Stimulated activated CD8-positive, alpha-beta memory T cell treated with anti-CD3 and anti-CD28 coated beads, Interleukin-12 subunit alpha, Interleukin-12 subunit beta, amount 100 ng/mL, for 4 hours (primary cell): ENCODE measurements at regions not wholly inside any gene's neighbourhood (a gene's known extent, or its start where the extent isn't known, plus 50 kb on each side); places are given as distances from the start of the nearest gene placed in this dataset.
"Not testable (repeated sequence)": the region's sequence is repeated elsewhere in the genome, so short reads cannot be mapped to it uniquely, and the experiment has no call there.

Source experiments
- DNase-seq: peaks from one replicate; pipeline ENCODE4 v3.0.0-alpha.2; 2020; ENCODE audit warnings: low read depth

DNA sequence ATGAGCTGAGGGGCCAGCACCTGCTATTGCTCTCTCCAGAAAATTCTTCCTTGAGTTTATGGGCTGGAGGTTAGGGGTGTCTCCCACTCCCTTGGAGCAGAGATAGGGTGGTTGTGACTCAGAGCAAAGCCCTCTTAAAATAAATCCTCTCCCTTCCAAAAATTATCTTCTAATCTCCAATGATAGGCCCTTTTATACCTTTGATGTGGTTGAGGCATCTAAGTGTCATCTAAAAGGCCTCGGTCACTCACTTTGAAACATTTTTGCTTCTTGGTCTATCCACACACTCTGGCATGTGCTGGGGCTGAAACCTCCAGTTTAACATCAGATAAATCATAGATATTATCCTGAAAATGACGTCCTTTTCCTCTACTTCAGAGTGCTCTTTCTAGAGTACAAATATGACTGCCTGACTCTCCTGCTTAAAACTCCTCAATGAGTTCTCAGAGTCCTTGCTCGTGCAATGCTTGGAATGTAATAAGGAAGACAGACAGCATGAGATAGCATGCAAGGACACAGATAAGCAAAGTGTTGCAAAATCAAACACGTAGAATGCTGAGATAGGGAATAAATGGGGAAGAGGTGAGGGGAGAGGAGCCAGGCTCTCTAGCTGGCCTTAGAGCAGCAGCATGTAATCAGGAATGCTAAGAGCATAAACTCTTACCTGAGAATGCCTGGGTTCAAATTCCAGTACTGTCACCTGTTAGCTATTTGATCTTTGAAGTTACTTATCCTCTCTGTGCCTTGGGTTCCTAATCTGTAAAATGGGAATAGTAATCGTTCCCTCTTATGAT is 374.1 kb upstream of the CITED2 start:
- no peak for DNase-seq

DNA sequence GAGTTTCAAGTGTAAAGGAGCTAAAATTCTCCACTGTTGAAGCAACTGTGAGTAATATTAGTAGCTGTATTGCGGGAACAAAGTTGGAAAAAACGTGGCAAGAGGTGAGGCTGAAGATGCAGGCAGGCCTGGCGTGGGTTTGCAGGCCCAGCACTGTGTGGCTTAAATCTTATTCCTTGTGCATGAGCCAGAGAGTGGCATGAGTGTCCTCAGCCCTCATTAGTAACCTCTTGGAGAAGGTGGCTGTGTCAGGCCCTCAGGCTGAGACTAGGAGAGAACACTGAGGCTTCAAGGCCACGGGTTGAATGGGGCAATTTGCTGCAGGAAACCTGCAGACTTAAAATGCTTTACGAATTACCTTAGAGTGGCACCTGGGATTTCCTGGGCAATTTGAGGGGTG is 372.7 kb upstream of the CITED2 start:
- no peak for DNase-seq

DNA sequence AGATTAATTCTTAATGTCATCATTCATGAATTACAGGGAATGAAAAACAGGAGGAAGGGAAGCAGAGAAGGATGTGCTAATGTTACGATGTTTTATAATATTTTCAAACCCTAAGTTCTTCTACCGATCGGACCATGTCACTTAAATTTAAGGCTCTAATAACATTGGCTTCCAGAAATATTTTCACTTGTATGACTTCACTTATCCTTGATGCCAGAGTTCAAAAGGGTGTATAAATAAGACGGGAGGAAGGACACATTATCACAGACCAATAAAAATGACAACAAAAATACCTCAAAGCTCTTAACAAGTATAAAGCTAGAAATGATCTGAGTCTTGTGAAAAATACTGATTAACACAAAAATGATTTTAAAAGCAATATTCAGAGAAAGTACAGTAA is 370.4 kb upstream of the CITED2 start:
- DNase-seq, result no peak

DNA sequence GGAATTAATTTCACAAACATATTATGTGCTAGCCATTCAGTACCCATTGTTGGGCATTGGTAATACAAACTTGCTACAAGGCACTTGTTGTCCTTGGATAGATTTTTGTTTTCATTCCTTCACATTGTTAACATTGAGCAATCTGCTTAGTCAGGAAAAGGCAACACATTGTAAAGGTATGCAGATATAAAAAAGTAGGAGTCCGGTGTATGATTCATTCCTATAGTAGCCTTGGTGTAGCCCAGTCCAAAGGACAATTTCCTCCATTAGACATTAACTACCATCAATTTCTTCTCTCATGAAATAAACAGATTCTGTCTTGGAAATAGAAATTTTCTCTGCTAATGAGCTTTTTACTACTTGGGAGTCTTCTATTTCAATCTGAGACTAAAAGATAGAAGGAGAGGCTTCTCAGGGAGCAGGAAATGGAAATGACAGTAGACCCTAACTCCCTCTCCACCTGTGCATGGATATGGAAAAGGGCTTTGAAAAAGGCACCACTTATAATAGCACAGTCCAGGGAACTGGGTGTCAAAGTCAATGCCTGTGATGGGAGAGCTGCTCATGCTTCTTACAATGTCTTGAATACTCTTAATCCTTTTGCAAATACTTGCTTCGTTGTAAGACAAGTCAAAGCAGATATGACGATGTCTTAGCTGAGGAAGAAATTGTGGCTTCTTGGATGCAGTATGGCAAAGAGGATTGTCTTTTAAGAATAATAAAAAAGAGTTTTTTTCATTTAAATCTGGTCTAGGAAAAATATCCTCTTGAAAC is 369.4 kb upstream of the CITED2 start:
- no peak for DNase-seq

DNA sequence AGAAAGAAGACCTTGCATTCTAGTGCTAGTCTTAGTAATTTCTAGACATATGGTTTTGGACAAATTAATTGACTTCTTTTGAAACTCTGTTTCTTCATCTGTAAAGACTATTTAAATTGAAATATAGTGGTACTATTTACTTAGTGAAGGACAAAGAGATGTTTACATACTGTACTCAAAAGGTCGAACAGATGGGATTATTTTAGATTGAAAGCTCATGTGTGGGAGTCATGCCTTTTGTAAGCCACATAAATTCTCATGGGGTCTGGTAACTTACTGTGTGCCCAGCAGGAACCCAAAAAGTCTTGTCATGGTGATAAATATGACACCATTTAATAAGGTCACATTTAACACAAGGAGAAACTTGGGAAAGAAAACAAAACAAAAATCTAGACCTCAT is 368.2 kb upstream of the CITED2 start:
- no peak for DNase-seq

DNA sequence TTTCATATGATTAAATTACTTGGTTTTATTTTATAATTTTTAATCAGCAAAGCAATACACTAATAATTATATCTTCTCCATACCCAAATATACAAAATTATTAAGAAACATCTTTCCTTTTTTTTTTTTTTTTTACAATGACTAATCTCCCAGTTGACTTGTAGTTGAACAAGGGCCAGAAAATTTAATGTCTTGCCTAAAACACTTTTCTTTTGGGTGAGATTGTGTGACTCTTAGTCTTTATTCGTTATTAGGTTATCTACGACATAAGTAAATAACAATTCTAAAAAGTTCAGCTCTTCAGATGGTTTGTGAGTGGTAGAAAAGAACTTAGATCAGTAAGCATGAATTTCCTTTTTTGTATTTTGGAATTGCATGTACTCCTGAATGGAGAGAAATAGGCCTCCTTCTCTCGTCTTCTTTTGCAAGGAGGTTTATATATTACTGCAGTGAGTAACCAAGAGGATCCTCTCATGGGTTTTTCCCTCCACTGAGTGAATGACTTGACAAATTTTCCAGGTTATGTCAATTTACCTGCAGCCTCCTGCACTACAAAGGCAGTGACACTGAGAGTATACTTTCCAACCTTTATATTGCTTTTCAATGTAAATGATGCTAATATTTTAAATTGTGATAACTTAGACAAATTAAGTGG is 364.5 kb upstream of the CITED2 start:
- no peak for DNase-seq

DNA sequence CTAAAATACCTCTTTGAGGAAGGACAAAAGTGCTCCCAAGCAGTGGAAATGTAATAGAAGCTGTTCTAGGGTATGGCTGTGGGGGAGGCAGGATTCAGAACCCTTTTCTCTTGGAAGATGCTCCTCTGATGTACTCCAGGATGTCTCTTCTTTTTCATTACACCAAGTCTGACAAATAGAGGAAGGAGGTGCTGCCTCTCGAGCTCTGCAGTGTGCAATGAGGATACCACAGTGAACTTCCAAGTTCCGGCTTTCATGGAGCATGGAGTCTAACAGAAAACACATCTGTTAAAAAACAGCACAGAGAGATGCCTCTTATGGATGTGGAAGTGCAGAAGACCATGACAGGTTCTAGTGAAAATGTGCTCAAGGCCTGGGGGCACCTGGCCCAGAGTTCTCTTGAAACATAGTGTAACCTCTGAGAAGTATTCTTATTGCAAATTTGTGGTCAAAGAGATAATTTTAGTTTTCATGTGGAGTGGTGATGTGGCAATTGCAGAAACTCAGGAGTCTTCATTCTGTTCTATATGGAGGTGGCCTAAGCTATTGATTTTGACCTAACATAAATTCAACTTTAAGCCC is 362.0 kb upstream of the CITED2 start:
- DNase-seq, result no peak

DNA sequence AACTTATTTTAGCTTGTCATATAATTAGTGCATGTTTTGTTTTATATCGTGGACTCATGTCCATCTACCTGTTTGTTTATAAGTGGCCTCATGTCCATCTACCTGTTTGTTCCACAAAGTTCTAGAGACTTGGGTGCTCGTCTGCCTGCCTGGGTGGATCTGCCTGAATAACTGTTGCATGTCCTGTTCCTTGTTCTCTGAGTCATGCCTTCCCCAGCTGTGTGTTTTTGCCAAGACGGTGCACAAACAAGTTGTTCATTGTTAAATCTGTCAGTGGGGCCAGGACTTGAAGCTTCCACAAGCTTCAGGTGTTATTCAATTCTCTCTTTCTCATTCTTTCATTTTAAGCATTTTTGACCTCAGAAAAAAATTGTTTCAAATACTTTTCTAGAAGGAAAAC is 358.0 kb upstream of the CITED2 start:
- no peak for DNase-seq

DNA sequence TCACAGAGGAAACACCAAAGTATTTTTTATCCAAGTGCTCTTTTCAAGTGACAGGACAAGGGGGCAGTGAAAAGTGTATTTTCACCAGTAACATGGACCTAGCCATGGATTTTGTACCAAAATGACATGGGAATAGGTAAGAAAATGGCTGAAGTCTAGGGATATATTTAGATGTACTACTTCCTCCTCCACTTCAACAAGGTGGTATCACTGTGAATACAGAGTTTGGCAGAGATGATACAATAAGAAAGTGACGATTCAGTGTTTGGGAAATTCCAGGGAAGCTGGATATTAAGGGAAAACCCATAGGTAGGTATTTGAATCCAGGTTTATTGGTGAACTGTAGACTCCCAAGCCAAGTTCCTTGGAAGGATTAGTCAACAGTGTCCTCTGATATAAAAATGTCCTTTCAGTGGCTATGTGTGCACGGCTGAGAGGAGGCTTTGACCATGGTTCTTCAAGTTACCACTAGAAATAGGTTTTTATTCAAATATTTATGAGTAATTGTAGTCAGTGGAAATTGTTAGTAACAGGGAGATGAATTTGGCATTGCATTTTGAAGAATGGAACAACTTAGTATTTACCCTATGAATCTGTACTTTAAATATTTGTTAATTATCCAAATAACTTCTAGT is 356.0 kb upstream of the CITED2 start:
- DNase-seq, result no peak

DNA sequence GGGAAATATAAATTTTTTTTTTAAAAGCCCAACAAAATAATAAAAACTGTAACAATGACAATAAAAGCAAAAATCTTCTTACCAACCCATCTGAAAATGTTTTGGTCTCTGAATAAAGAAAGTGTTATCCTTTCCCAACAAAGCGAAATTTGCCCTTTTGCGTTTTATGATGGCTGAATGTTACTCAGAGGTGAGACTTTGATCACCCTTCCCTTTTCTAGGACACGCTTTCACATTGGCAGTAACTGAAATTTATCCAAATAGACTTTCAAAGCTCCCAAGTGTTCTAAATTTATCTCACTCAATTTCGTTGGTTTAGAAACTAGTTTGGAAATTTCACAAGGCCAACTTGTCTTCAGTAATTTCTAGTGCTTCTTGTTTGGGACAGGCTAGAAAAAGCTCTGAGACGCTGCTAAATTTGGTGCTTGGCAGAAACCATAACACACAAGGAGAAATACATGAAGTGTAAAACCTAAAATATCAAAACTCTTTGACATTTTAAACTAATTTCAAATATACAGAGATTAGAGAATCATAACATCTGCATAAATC is 354.5 kb upstream of the CITED2 start:
- no peak for DNase-seq

DNA sequence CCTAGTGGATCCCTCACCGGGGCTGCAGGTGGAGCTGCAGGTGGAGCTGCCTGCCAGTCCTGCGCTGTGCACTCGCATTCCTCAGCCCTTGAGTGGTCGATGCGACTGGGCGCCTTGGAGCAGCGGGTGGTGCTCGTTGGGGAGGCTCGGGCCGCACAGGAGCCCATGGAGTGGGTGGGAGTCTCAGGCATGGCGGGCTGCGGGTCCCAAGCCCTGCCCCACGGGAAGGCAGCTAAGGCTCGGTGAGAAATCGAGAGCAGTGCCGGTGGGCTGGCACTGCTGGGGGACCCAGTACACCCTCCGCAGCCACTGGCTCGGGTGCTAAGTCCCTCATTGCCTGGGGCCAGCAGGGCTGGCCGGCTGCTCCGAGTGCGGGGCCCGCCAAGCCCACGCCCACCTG is 351.8 kb upstream of the CITED2 start:
- DNase-seq, result not testable (repeated sequence)

DNA sequence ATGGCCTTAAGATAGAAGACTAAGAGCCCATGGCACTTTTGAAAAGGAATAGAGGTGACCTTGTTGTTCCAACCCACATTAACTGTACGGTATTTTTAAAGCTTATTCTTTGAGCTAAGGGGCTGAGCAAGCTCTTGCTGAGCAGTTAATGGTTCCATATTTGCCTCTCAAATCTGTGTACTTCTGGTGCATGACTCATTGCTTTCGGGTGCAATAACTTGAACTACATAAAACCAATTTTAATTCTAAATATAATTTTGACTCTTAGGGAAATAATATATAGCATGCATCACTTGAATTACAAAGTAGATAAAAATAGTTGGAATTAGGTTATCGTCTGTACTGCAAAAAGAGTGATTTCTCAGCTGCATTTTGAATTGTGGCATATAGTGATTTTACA is 348.1 kb upstream of the CITED2 start:
- no peak for DNase-seq

DNA sequence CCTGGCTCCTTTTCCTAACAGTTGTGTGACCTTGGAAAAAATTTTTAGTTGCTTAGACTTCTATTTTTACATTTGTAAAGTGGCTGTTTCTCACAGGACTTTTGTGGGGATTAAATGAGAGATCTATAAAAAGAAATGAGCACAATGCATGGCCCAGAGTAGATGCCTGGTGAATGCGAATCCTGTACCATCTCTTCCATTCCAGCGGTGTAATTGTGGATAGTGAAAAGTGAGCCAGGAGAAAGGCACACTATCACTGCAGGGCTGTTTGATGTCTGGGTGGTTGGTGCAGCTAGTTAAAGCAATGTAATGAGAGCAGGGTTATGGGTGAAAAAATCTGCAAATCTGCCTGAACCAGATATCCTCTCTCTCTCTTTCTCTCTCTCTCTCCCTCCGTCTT is 347.5 kb upstream of the CITED2 start:
- no peak for DNase-seq

DNA sequence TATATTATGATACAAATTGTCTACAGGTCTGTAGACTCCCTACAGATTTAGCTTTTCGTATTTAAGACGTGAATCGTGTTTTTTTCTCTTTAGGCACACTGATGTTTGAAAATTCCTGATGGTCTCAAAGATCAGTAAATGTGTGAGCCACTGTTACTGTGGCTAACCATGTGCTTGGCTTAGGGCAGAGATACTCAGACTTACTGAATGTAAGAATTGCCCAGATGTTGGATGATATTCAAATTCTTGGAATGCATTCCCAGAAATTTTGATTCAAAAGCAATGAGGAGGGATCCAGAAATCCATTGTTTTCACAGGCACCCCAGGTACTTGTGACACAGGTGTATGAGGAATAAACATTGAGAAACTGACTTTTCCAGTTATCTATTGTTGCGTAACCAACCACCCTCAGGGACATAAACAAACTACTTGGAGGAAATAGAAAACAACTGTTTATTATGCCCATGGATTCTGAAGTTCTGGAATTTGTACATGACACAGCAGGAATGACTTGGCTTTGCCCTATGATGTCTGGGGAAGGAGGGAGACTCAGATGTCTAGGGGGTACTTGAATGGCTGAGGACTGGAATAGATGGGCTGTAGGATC is 339.6 kb upstream of the CITED2 start:
- no peak for DNase-seq

DNA sequence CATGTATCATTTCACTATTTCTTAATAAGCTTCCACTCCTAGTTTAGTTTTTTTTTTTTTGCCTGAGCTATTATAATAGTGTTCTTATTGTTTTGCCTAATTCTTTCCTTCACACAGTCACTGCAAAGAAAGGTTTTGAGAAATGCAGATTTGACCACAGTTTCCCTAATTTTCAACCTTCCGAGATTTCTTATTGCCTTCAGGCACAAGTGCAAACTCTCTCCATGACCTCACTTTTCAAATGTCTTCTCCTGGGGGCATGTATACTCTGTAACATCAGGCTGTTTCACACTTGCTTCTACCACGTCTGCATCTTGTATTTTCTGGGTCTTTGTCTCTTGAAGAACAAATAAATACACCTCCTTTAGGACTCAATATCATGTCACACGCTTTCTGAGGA is 339.0 kb upstream of the CITED2 start:
- no peak for DNase-seq

DNA sequence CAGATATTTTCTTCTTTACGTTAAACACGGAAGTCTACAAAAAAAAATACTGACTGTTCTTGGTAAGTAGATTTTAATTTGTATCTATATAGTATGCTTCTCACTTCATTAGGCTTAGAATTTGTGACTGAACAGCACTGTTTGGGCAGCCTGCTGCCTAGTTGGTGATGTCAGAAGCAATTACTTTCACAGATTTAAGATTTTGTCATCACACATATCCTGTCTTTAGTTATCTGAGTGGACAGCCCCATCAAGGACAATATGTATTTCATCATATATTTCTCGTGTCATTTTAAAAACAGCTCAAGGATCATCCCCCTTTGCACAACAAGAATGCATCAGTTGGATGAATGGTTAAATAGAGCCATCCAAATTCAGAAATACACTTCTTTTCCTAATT is 338.4 kb upstream of the CITED2 start:
- no peak for DNase-seq

DNA sequence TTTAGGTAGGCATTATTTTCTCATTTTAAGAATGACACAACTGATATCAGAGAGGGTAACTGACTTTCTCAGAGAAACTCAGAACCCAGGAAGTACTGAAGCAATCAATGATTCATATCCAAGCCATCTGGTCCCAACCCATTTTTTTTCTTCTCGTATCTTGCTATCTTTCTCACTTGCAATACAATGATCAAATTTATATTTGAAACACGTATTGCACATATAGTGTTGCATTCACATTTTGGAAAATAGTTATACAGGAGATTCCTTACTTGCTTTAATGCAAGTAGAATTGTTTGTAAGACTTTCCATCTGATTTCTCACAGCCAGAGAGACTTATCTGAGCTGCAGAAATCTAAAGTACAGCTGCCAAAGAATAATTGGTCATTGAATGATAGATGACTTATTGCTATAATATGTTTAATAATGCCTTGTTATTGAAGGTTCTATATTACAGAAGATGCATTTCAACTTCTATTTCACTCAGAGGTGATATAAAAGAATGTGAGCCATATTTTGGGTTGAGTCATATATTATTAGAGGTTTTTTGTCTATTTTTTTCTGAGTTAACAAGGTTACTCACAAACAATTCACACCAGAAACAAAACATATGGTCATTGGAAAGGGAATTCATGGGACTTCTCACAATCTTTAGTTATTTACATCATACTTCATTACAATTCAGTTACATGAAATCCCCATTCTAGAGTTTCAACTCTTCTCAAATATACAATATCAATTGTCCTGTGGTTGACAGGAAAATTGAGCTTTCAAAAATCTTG is 337.5 kb upstream of the CITED2 start:
- DNase-seq, result no peak

DNA sequence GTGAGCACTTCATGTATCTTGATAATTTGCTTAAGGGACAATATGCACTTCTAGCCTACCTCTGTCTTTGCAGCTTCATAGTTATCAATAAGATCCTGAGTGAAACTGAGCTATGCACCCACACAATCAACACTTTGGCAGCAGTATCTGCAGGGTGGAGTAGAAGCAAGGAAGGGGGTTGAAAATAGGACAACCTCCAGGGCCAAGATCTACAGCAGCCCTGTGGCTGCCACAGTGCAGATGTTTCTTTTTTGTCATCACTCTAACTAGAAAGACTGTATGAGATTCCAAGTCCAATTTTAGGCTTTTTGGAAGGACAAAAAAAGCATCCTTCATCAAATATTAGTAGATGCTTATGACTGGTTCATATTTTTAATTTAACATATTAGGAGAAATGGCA is 336.1 kb upstream of the CITED2 start:
- DNase-seq, result no peak

DNA sequence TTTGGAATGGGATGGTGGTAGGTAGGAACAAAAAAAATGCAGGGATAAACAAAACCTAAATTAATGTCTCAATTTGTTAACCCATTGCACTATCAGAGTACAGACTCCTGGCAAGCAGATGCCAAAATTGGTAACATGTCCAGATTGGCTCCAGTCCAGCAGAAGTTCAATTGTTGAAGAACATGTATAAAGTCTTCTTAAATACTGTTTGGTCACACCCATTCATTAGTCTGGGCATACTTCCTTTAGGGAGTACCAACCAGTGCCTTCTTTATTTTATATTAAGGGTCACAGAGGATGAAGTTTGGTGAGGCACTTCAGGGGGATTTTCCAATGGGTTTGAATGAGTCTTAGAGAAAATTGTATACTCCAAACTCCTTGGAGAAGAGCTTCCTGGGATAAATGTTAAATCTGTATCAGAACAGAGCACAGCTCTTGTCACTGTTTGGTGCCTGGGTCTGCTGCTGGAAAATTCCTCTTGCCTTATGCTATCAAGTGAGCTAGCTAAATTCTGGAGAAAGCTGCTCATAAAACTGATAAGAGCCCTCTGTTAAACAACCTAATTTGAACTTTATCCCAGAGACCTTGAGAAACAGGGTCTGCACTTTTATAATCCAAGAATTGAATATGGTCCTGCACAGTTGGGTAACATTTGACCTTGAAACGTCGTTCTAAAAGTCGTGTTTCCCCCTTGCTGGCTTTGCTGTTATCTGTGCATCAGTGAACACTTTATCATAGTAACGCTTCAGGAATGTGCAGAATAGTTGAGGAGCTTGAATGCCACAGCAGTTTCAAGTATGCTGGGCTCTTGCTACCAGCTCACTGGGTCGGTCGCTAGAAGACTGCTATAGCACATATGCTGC is 334.1 kb upstream of the CITED2 start:
- DNase-seq, result no peak

DNA sequence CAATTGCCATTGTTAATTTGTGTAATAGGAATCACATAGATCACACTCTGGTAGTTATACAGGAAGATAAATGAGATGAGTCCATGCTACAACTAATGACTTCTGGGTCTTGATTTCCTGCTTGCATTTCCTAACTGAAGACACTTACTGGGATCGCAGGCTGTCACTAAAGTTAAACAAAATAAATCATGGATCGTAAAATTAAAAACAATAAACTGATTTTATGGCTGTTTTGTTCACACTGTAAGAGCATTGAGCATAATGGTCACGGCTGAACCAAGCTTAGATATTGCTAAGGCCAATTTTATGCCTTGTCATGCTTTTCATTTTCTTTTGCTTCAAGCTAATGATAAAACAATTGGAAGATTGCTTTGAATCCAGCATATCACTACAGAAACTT is 332.5 kb upstream of the CITED2 start:
- DNase-seq, result no peak
